Type B pancreatic cell (in vitro differentiated cells): ENCODE measurements at regions not wholly inside any gene's neighbourhood (a gene's known extent, or its start where the extent isn't known, plus 50 kb on each side); places are given as distances from the start of the nearest gene placed in this dataset.

Source experiments
- DNase-seq: peaks from one replicate; pipeline ENCODE4 v3.0.0; 2021; ENCODE audit warnings: mixed read lengths; ENCODE audit not compliant: unreplicated experiment; ENCODE audit errors: extremely low spot score
- H3K27ac Mint-ChIP-seq: 2 replicates; pipeline ENCODE4 v1.8.0; 2021; ENCODE audit warnings: mild to moderate bottlenecking, mixed read lengths
- H3K27me3 Mint-ChIP-seq: 2 replicates; pipeline ENCODE4 v1.8.0; 2021; ENCODE audit warnings: mixed read lengths
- H3K36me3 Mint-ChIP-seq: 2 replicates; pipeline ENCODE4 v1.8.0; 2021; ENCODE audit warnings: mixed read lengths
- H3K4me1 Mint-ChIP-seq: one replicate; pipeline ENCODE4 v1.8.0; 2021; ENCODE audit warnings: mixed read lengths; ENCODE audit not compliant: unreplicated experiment
- H3K4me3 Mint-ChIP-seq: 2 replicates; pipeline ENCODE4 v1.8.0; 2021; ENCODE audit warnings: mild to moderate bottlenecking, mixed read lengths
- H3K9me3 Mint-ChIP-seq: 2 replicates; pipeline ENCODE4 v1.8.0; 2021; ENCODE audit warnings: mixed read lengths
- CTCF ChIP-seq: fragments of 200-600 bp; sonication (generic); conservative IDR thresholded peaks from 2 replicates; pipeline ENCODE4 v1.5.0; 2021; ENCODE audit warnings: antibody characterized with exemption, mild to moderate bottlenecking

GRCh38 chr1:170230323-170230722 lies 84.6 kb downstream of the NTMT2 start:
- peaks cover 22% of the 10 kb centered on the region for H3K4me1 Mint-ChIP-seq
- no peak overlapping the region for H3K4me3 Mint-ChIP-seq
- no peaks in the 10 kb centered on the region for H3K36me3 Mint-ChIP-seq
- no peak overlapping the region for H3K27ac Mint-ChIP-seq
- no peaks in the 10 kb centered on the region for H3K27me3 Mint-ChIP-seq
- H3K9me3 Mint-ChIP-seq: no peaks in the 10 kb centered on the region
- no peak for TF ChIP-seq CTCF
- DNase-seq: no peak

- H3K27ac Mint-ChIP-seq: no peak overlapping the region
Measured at GRCh38 chr1:170231662-170232061, 85.9 kb downstream of the NTMT2 start.

GRCh38 chr1:170238704-170239391 lies 93.1 kb downstream of the NTMT2 start:
- Mint-ChIP-seq H3K27ac (peak overlapping the region; percentile 88), H3K4me3 (peak overlapping the region; percentile 51), H3K27me3 (no peaks in the 10 kb centered on the region), H3K4me1 (peaks cover 30% of the 10 kb centered on the region), H3K9me3 (no peaks in the 10 kb centered on the region), H3K36me3 (no peaks in the 10 kb centered on the region)
- no peak for DNase-seq
- TF ChIP-seq CTCF: no peak

More at GRCh38 chr1:170231662-170232061, 85.9 kb downstream of the NTMT2 start:
- no peaks in the 10 kb centered on the region for H3K9me3 Mint-ChIP-seq
- TF ChIP-seq CTCF: no peak
- DNase-seq: no peak
- H3K27me3 Mint-ChIP-seq: no peaks in the 10 kb centered on the region
- H3K4me1 Mint-ChIP-seq: peaks cover 16% of the 10 kb centered on the region
- no peaks in the 10 kb centered on the region for H3K36me3 Mint-ChIP-seq
- no peak overlapping the region for H3K4me3 Mint-ChIP-seq

GRCh38 chr1:170239445-170239844 lies 93.7 kb downstream of the NTMT2 start:
- Mint-ChIP-seq H3K9me3 (no peaks in the 10 kb centered on the region), H3K27ac (peak overlapping the region; percentile 88), H3K4me3 (peak overlapping the region; percentile 51), H3K4me1 (peaks cover 27% of the 10 kb centered on the region), H3K27me3 (no peaks in the 10 kb centered on the region), H3K36me3 (no peaks in the 10 kb centered on the region)
- DNase-seq: no peak
- TF ChIP-seq CTCF: no peak

- Mint-ChIP-seq H3K4me1 (peaks cover 25% of the 10 kb centered on the region), H3K27me3 (no peaks in the 10 kb centered on the region), H3K4me3 (no peak overlapping the region), H3K36me3 (no peaks in the 10 kb centered on the region), H3K27ac (peak overlapping the region; percentile 88), H3K9me3 (no peaks in the 10 kb centered on the region)
- no peak for DNase-seq
- no peak for TF ChIP-seq CTCF
Measured at GRCh38 chr1:170240409-170240808, 94.7 kb downstream of the NTMT2 start.
